Motor neuron (in vitro differentiated cells): ENCODE measurements at regions not wholly inside any gene's neighbourhood (a gene's known extent, or its start where the extent isn't known, plus 50 kb on each side); places are given as distances from the start of the nearest gene placed in this dataset.

Experiments
- ATAC-seq, 8 experiments: fragments of 200-7000 bp; cut with Tn5 transposase; replicated peaks in 6 of 8; 2 replicates each; pipeline ENCODE4 v1.8.0; 2021; ENCODE audit warnings: mild to moderate bottlenecking in 8 of 8, moderate library complexity in 8 of 8
- H3K27ac ChIP-seq, 2 donors: fragments of 250-450 bp; sonication (Bioruptor Pico); 2 replicates each; pipeline ENCODE4 v1.9.0; 2021; ENCODE audit warnings: antibody characterized with exemption in 2 of 2, mild to moderate bottlenecking in 2 of 2, moderate library complexity in 1 of 2
- H3K4me1 ChIP-seq, 2 donors: fragments of 250-450 bp; sonication (Bioruptor Pico); replicated peaks in 1 of 2; 2 replicates each; pipeline ENCODE4 v1.6.1; 2021; ENCODE audit warnings: antibody characterized with exemption in 2 of 2, mild to moderate bottlenecking in 2 of 2, moderate library complexity in 1 of 2
- H3K4me3 ChIP-seq, 5 donors: fragments of 250-450 bp; sonication (Bioruptor Pico); 2 replicates each; pipeline ENCODE4 v1.9.0; 2021; ENCODE audit warnings: antibody characterized with exemption in 5 of 5, mild to moderate bottlenecking in 5 of 5, moderate library complexity in 4 of 5
- WGBS, 10 experiments: fragments of 450-650 bp; shearing (Covaris generic); methylation state at CpG; one replicate each; pipeline ENCODE4 v1.0.0; 2022; 5-methylcytosine and 5-hydroxymethylcytosine counted together
- in situ Hi-C, 9 experiments: fragments of 400-800 bp; cut with MboI; loops; one replicate each; pipeline ENCODE4 v1.15.0; 2021; ENCODE audit warnings: low sequenced_read_pairs in 9 of 9, low pct_unique_long_range_greater_than_20kb in 2 of 9; ENCODE audit not compliant: unreplicated experiment in 9 of 9

DNA sequence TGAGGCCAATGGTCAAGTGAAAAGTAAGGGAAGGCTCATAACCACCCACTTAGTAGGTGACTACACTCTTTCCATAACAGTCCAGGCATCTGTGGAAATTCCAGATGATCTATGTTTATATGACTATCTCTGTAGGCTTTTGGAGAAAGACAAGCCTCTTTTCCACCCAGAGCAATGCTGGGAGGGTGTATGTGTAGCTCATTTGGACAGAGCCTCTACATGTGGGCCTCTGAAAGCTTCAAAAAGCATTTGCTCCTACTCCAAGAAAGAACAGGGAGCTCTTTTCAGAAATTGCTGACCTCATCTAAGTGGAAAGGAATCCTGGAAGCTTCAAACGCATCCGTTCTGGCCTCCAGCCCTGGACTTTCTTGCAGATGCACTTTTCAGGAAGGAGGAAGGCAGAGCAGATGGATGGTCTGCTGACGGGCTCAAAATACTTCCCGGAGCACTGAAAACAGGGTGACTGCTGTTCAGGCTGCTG, 308.7 kb downstream of the LRATD1 start:
- no peaks in the 10 kb centered on the region for H3K4me1 ChIP-seq
- in situ Hi-C loops: no loop called here
- ATAC-seq: peak in 5 of 8 experiments; percentile 12 to 55 (median 33)
- WGBS, 10 experiments: 0 to 91% (median 82%) methylated on average over 2 to 4 of the region's 4 CpGs; no CpG with 5 or more reads in 4 of the 10 experiments
- no peak overlapping the region for H3K27ac ChIP-seq
- no peak overlapping the region for H3K4me3 ChIP-seq

DNA sequence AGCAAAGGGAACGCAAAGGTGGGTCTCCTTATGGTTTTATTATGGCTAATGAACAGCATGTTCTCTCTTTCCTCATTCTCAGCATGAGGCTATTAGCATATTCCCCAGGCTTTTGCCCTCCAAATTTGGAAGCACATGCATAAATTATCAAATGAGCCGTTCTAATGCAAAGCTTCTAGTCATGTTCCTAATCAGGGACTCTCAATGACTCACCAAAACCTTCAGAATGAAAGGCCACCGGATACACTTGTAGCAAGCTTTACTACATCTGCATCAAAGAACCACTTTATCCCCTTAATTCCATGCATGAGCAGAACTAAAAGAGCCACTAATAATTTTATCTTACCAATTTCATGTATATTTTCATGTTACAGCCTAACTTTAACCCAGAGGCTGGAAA, 310.5 kb downstream of the LRATD1 start:
- in situ Hi-C loops: no loop called here
- Histone ChIP-seq H3K27ac (no peak overlapping the region), H3K4me1 (no peaks in the 10 kb centered on the region), H3K4me3 (no peak overlapping the region)
- 0 to 100% (median 49%) methylated on average over 1 to 3 of the region's 3 CpGs for WGBS, 10 experiments
- peak in 6 of 8 experiments; percentile 25 to 70 (median 55) for ATAC-seq

- 0 to 93% (median 56%) methylated on average over 2 to 6 of the region's 7 CpGs; no CpG with 5 or more reads in 1 of the 10 experiments for WGBS, 10 experiments
- Histone ChIP-seq H3K27ac (no peak overlapping the region), H3K4me1 (no peaks in the 10 kb centered on the region), H3K4me3 (no peak overlapping the region)
- in situ Hi-C loops: no loop called here
- ATAC-seq: peak in 3 of 8 experiments; percentile 17 to 73 (median 31)
These were observed 312.2 kb downstream of the LRATD1 start for GRCh38 chr2:14944562-14945346.

- no peak for ATAC-seq
- in situ Hi-C loops: no loop called here
- H3K4me3 ChIP-seq: no peak overlapping the region
- H3K27ac ChIP-seq: no peak overlapping the region
- WGBS, 10 experiments: 8 to 100% (median 74%) methylated on average over 1 to 5 of the region's 5 CpGs; no CpG with 5 or more reads in 2 of the 10 experiments
- H3K4me1 ChIP-seq: peaks cover 5 to 8% of the 10 kb centered on the region in 2 donors
These were observed 319.2 kb downstream of the LRATD1 start for GRCh38 chr2:14951569-14952285.

DNA sequence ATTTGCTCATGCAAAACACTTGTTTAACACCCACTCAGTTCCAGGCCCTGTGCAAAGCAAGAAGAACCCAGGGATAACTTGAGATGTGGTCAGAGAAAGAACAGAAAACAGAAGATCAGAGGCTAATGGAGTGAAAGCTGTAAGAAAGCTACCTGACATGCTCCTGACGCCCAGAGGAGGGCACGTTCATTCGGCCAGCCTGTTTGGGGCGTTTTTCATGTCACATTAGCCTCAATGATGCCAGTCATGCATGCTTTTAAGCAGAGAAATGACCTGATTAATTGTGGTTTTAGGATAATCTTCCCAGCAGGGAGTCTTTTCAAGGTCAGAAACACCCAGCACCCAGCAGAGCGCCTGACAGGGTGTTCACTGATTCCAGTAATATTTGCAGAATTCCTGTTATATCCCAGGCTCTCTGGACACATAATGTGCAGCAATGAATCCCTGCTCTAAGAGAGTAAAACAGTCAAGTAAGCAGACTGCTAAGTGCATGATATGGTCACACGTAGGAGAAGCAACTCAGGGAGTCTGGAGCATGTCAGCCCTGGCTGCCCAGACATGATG, 320.0 kb downstream of the LRATD1 start:
- in situ Hi-C loops: no loop called here
- ATAC-seq: peak in 6 of 8 experiments; percentile 14 to 68 (median 48)
- 3 to 90% (median 41%) methylated on average over 1 to 6 of the region's 6 CpGs; no CpG with 5 or more reads in 2 of the 10 experiments for WGBS, 10 experiments
- Histone ChIP-seq H3K27ac (no peak overlapping the region), H3K4me1 (peaks cover 5 to 8% of the 10 kb centered on the region in 2 donors), H3K4me3 (no peak overlapping the region)

- no peak for ATAC-seq
- Histone ChIP-seq H3K4me1 (no peaks in the 10 kb centered on the region), H3K27ac (no peak overlapping the region), H3K4me3 (no peak overlapping the region)
- in situ Hi-C loops: no loop called here
- 29 to 100% (median 90%) methylated on average over 1 to 2 of the region's 2 CpGs; no CpG with 5 or more reads in 1 of the 10 experiments for WGBS, 10 experiments
These were observed 328.3 kb downstream of the LRATD1 start for GRCh38 chr2:14960686-14961324.

DNA sequence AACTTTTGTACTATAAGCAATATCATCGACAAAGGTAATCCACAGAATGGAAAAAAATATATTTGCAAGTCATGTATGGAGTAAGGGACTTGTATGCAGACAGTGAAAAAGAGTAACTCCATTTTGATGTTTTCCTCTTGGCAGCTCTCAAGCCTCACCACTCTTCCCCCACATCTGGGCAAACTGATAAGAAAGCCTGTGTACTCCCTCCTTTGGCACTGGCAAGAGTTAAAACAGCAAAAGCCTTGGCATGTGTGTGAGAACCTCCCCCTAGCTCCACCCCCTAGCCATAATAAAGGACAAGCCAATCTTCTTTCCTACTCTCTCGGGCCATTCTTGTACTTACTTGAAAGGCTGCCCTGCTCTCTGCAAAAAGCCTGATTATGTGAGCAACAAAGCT, 335.2 kb downstream of the LRATD1 start:
- WGBS, 10 experiments: 0 to 100% (median 56%) methylated on average over 1 to 2 of the region's 2 CpGs; no CpG with 5 or more reads in 1 of the 10 experiments

GRCh38 chr2:14975381-14975780, 342.9 kb downstream of the LRATD1 start:
- H3K4me3 ChIP-seq: no peak overlapping the region
- no peak overlapping the region for H3K27ac ChIP-seq
- WGBS, 10 experiments: 0 to 92% (median 67%) methylated on average over 1 to 2 of the region's 2 CpGs; no CpG with 5 or more reads in 1 of the 10 experiments
- peak in 3 of 8 experiments; percentile 63 to 88 (median 70) for ATAC-seq
- no peaks in the 10 kb centered on the region for H3K4me1 ChIP-seq
- in situ Hi-C loops: no loop called here

More for the DNA sequence above, 335.2 kb downstream of the LRATD1 start:
- no peak for ATAC-seq
- Histone ChIP-seq H3K4me1 (no peaks in the 10 kb centered on the region), H3K27ac (no peak overlapping the region), H3K4me3 (no peak overlapping the region)
- in situ Hi-C loops: no loop called here

DNA sequence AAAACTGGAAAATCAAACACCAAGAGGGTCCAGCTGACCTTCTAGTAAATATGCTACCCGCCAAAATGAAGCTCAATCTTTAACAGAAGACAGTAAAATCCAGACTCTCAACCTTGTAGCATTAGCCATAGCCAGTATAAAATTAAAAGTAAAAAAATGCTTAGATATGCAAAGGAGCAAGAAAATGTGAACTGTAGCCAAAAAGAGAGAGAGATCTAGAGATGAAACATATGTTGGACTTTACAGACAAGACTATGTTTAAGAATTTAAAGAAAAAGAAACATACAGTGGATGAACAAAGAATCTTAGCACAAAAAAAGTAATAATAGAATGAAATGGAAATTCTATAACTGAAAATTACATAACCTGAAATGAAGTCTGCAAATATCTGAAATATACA, 344.5 kb downstream of the LRATD1 start:
- in situ Hi-C loops: no loop called here
- H3K4me1 ChIP-seq: no peaks in the 10 kb centered on the region
- no peak for ATAC-seq
- 0 to 60% (median 27%) methylated on average over 1 of the region's 1 CpG for WGBS, 10 experiments
- no peak overlapping the region for H3K4me3 ChIP-seq
- H3K27ac ChIP-seq: no peak overlapping the region

DNA sequence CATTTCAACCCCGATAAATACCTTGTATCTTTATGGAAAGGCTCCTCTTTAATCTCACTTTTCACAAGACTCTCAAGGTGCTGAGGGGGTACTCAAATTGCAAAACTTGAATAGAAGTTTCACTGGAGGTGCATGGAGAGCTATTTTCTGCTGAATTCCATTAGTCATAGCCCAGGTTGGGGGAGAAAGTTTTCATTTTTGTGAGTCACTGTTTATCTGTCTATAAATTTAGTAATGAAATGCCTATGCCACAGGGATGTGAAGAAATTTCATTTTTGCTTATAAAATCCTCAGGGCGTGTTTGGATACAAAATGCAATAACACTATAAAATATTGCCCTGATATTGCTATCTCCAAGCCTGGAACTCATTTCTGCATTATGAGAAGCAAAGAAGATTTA, 346.3 kb downstream of the LRATD1 start:
- Histone ChIP-seq H3K4me3 (no peak overlapping the region), H3K27ac (no peak overlapping the region), H3K4me1 (no peaks in the 10 kb centered on the region)
- no peak for ATAC-seq
- in situ Hi-C loops: no loop called here
- 25 to 100% (median 82%) methylated on average over 1 to 2 of the region's 2 CpGs for WGBS, 10 experiments

- in situ Hi-C loops: no loop called here
- no peaks in the 10 kb centered on the region for H3K4me1 ChIP-seq
- H3K4me3 ChIP-seq: no peak overlapping the region
- H3K27ac ChIP-seq: no peak overlapping the region
- WGBS, 10 experiments: 19 to 100% (median 81%) methylated on average over 3 to 4 of the region's 4 CpGs; no CpG with 5 or more reads in 1 of the 10 experiments
- no peak for ATAC-seq
These were observed 350.3 kb downstream of the LRATD1 start for GRCh38 chr2:14982790-14983189.

DNA sequence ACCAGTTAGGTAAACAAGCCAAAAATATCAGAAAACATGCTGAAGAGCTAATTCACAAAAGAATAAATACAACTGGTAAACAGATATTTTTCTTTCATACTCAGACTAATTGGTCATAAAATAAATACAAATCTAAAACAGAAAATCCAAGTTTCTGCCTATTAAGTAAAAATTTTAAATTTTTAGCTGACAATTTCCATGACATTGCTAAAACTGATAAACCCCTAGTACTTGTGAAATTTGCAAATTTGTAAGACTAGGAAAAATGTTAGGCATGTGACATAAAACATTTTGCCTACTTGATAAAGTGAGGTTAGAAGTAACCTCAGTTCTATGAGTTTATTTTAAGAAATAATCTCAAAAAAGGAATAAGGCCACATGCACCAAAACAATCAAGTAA, 356.1 kb downstream of the LRATD1 start:
- H3K4me3 ChIP-seq: no peak overlapping the region
- in situ Hi-C loops: no loop called here
- no peak overlapping the region for H3K27ac ChIP-seq
- ATAC-seq: no peak
- no peaks in the 10 kb centered on the region for H3K4me1 ChIP-seq

- H3K27ac ChIP-seq: no peak overlapping the region
- H3K4me1 ChIP-seq: no peaks in the 10 kb centered on the region
- in situ Hi-C loops: no loop called here
- H3K4me3 ChIP-seq: no peak overlapping the region
- WGBS, 10 experiments: 50 to 100% (median 77%) methylated on average over 1 to 4 of the region's 4 CpGs; no CpG with 5 or more reads in 6 of the 10 experiments
- no peak for ATAC-seq
These were observed 359.2 kb downstream of the LRATD1 start for GRCh38 chr2:14991723-14992122.
